GM19351 (cell line): ENCODE measurements at regions not wholly inside any gene's neighbourhood (a gene's known extent, or its start where the extent isn't known, plus 50 kb on each side); places are given as distances from the start of the nearest gene placed in this dataset.
"Not testable (repeated sequence)": the region's sequence is repeated elsewhere in the genome, so short reads cannot be mapped to it uniquely, and the experiment has no call there.

Experiments
- ATAC-seq: cut with Tn5 transposase; IDR thresholded peaks from one replicate; pipeline ENCODE4 v1.9.1; 2021; ENCODE audit warnings: mild to moderate bottlenecking, moderate library complexity; ENCODE audit not compliant: unreplicated experiment

- ATAC-seq, result no peak
Observed at GRCh38 chr7:92924800-92925199, 88.4 kb upstream of the CDK6 start.

GRCh38 chr7:92917230-92917629 lies 80.9 kb upstream of the CDK6 start:
- ATAC-seq, result no peak

GRCh38 chr7:92916770-92917224 lies 80.4 kb upstream of the CDK6 start:
- ATAC-seq, result no peak

- no peak for ATAC-seq
Observed at GRCh38 chr7:92915348-92915747, 79.0 kb upstream of the CDK6 start.

DNA sequence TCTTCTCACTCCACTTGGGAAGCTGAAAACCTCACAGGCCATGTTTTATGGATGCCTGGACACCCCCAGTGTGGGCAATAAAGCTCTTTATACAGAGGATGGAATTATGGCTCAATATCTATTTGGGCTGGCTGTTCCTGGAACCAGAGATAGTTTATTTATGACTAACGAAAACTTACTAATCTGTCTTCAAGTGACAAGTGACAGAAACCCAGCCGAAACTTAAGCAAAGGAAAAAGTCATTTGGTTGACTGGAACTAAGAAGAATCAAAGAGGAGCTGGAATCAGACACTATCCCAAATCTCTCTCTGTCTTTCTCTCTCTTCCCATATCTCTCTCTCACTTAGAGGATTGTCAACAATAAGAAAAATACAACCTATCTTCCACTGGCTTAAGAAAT lies 78.3 kb upstream of the CDK6 start:
- no peak for ATAC-seq

DNA sequence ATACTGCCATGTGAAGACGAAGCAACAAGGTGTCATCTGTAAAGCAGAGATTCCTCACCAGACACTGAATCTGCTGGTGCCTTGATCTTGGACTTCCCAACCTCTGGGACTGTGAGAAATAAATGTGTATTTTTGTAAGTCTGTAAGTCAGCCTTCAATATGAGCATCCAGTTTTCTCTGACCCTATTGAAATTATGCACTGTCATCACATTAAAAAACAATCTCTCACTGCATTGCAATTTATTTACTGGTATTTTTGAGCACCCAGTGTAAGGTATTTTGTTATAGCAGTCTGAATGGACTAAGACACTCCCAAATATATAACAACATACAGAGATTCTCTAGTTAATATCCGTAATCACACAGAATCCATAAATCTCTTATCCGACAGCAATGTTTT lies 77.5 kb upstream of the CDK6 start:
- ATAC-seq, result no peak

- no peak for ATAC-seq
Observed at GRCh38 chr7:92910976-92911375, 74.6 kb upstream of the CDK6 start.

DNA sequence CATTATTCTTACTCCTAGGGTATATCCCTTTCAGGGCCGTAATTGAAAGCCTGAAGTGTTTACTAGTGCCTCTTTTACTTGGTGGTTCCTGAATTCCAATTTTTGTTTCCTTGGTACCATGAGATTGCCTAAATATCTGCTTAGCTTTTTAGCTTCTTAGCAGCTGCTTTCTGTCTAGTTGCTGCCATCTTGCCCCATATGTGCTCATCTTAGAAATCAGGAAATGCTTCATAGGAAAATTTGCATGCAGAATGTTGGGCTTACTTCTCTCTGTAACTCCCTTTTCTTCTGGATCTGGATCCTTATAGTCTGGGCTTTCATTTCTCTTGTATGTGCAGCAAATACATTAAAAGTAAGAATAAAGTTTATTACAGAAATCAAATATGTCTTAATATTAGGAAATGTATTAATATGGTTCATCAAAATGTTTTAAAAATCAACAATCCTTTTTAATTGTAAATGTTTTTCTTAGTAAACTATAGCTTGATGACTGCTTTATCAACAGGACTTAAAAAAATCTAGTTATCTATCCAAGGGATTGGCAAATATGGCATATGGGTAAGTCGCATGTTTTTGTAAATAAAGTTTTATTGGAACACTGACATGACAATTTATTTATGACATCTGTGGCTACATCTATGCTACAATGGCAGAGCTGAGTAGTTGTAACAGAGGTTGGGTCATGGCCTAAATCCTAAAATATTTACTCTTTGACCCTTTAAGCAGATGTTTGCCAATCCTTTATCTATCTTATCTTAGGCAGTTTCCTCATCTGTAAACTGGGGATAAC lies 73.5 kb upstream of the CDK6 start:
- no peak for ATAC-seq

DNA sequence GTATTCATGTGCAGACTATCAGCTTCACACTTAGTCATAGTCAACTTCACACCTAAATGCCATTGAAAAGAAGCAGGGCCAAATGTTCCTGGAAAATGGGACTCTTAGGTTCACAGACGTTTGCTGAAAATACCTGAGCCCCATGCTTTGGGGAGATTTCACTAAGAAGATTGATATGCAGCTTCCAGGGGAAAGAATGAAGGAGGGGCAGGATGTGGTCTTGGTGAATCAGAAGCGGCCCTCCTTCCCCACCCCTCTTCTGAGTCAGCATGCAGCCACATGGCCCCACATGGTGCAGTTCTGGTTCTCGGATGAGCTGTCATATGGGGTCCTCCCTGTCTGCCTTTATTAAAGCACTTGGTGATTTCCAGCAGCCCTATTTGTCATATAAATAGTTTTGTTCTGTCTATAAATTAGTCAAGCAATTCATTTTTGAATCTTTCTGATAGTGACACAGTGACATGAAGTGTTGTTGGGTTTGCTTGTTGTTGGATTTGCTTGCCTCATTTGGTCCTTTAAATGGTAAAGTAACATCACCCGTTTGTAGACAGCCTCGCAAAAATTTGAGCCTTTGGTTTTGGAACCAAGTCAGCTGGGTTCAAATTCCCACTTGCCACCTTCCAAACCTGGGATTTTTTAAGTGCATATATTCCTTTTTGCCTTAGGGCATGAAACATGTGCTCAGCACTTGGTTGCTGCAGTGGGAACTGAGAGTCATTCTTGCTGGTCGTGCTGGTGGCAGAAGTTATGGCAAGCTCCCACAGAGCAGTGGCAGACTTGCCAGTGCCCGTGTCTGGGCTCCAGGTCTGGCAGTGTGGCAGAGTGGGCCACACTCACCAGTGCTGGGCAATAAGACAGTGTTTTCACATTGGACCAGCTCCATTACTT lies 68.1 kb upstream of the CDK6 start:
- peak; percentile 97 for ATAC-seq

DNA sequence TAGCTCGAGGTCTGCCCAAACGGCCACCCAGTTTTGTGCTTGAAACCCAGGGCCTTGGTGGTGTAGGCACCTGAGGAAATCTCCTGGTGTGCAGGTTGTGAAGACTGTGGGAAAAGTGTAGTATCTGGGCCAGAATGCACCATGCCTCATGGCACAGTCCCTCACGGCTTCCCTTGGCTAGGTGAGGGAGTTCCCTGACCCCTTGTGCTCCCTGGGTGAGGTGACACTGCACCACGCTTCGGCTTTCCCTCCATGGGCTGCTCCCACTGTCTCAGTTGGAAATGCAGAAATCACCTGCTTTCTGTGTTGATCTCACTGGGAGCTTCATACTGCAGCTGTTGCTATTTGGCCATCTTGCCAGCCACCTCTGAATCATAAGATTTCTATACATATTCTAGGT lies 62.4 kb upstream of the CDK6 start:
- no peak for ATAC-seq

DNA sequence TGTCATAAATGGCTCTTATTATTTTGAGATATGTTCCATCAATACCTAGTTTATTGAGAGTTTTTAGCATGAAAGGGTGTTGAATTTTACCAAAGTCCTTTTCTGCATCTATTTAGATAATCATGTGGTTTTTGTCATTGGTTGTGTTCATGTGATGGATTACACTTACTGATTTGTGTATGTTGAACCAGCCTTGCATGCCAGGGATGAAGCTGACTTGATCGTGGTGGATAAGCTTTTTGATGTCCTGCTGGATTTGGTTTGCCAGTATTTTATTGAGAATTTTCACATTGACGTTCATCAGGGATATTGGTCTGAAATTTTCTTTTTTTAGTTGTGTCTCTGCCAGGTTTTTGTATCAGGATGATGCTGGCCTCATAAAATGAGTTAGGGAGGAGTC lies 58.5 kb upstream of the CDK6 start:
- not testable (repeated sequence) for ATAC-seq

GRCh38 chr7:92889081-92889480 lies 52.7 kb upstream of the CDK6 start:
- ATAC-seq, result no peak
